Stimulated activated CD4-positive, alpha-beta T cell treated with anti-CD3 and anti-CD28 coated beads, TNF-alpha, amount 100 ng/mL, for 48 hours (primary cell): ENCODE measurements at regions not wholly inside any gene's neighbourhood (a gene's known extent, or its start where the extent isn't known, plus 50 kb on each side); places are given as distances from the start of the nearest gene placed in this dataset.

Experiments used
- DNase-seq, 3 donors: peaks; one replicate each; pipeline ENCODE4 v3.0.0-alpha.2; 2020; ENCODE audit warnings: low read depth in 3 of 3

DNA sequence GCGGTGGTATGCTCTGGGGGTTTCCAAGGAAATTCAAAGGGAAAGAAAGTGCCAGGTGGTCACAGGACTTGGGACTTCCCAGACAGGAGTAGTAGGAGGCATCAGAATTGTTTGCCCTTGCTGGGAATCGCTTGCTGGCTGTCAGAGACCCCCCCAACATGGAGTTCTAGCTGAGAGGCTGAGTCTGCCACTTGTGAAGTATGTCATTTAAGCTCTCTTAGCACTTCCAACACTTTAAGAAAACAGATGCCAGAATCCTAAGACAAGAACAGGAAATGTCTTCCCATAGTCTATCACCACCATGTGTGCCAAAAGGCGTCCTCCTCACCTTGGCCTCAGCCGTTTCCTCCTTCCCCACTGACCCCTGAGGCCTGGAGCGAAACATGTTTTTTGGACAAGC is 193.8 kb upstream of the IRX3 start:
- no peak for DNase-seq

DNA sequence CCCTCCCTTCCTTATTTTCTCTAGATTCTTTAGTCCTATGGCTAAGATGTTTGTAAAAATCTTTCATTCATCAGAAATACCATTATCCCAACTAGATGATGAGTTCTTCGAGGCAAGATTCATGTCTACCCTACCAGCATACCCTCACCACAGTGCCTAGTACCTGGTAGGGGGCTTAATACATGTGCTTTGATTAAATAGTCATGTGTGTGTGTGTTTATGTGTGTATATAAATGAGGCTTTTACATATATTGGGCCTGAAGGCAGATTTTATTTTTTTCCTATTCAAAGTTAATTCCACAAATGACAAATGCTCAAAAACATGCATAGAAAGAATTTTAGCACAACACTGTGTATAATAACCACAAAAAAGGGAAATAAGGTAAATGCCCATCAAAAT is 193.0 kb upstream of the IRX3 start:
- DNase-seq, result no peak

DNA sequence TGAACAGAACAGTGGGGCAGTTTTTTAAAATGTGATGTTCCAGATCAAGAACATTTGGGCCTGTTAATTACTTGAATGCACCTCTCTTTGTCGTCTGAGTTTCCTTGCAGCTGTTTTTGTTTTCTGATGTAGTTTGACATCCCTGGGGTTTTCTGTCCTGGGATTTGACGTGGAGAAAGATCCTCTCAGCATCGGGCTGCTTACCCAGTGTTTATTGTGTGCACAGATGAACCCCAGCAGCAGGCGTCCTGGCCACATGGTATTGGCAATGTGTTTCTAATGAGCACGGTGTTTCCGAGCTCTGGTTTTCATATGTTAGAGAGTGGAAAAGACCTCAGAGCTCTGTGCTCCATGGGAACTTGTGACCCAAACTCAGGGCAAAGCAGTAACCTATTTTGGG is 191.1 kb upstream of the IRX3 start:
- no peak for DNase-seq

DNA sequence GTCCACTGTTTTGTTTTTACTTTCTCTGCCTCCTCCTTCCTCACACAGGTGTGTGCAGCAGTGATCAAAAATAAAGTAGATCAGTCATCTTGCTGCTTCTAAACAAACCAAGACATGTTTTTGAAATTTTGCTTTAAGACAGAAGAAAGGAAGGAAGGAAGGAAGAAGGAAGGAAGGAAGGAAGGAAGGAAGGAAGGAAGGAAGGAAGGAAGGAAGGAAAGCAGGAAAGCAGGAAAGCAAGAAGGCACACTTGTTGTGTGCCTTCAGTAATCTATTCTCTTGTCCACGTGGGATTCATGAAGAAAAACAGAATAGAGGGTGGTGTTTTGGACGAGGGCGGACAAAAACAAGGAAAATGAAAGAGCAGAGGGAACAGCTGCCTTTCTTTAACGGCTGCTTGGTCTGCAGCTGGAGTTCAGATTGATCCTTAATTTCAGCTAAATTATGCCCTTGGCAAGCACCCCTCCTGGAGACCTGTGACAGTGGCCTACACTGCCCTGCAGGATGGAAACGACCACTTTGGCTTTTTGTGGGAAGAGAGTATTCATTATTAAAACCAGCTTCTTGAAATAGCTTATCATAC is 188.5 kb upstream of the IRX3 start:
- DNase-seq, result no peak

DNA sequence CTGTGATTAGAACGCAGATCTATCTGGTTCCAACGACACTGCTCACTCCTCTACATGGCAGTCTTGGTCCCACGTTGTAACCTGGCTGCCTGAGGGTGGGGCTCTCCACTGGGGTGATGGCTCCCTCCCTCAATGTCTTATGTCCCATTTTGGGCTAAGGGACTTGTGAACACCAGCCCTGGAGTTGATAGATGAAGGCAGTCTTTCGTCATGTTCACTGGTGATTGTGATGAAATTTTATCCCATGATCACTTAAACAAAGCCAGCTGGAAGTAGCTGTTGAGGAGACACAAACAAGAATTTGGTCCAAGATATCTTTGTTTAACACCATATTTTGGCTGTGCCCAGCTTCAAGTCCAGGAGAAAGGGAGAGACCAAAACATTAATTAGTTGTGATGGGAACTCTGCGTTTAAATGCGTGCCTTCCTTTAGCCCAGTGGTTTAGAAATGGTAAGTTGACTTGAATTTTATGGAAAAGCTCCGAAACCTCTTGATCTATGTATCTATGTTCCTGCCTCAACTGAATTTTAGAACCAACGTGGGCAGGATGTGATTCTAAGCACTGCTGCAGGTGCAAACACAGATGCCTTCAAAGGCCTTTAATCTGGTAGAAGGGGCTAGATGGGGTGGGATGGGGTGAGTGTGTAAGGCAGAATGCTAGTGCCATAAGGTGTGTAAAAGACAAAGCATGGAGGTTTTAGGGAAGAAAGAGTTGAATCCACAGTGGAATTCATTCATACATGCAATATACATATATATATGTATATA is 186.8 kb upstream of the IRX3 start:
- no peak for DNase-seq

DNA sequence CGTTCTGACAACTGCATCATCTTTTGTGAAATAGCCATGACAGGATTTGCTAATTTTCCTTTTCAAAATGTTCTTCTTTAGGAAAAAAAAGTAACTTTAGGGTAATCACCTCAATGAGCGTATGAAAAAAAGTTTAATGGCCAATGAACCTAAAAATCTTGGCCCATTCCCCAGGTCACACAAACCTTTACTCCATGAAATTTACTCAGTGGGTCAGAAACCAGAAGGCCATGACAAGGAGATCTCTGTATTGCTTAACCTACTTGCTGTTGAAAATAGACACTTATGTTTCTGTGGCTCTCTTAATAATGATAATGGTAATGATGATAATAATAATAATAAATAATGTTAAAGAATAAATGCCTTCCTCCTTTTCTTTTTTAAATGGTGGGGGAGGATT is 180.8 kb upstream of the IRX3 start:
- no peak for DNase-seq

DNA sequence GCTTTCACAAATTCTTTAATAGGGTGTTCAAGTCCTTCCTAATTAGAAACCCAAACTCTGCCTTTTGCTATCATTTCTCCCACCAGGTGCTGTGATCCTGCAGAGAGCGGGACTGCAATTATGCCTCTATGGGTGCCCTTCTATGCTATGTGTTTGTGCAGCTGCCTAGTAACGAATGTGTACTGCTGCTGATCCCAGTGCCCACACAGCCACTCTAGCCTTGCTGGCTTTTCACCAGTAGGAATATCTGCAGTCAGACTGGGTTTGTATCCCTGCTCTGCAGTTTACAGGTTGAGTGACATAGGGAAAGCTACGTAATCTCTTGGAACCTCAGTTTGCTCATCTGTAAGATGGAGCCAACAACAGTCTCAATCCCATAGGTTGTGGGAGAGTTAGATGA is 179.6 kb upstream of the IRX3 start:
- DNase-seq, result no peak

DNA sequence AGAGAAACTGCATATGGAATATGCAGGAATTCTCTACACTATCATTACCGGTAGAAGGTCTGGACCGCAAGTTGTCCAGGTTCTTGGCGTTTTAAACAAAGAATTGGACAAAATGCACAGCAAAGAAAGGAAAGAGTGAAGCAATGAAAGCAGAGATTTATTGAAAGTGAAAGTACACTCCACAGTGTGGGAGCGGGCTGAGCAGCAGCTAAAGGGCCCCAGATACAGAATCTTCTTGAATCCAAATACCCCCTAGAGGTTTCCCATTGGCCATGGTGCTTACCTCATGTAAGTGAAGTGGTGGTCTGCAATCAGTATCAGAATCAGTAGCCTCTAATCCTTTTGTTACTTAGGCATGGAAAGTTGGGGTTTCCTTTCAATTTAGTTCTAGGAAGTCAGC is 178.5 kb upstream of the IRX3 start:
- no peak for DNase-seq

DNA sequence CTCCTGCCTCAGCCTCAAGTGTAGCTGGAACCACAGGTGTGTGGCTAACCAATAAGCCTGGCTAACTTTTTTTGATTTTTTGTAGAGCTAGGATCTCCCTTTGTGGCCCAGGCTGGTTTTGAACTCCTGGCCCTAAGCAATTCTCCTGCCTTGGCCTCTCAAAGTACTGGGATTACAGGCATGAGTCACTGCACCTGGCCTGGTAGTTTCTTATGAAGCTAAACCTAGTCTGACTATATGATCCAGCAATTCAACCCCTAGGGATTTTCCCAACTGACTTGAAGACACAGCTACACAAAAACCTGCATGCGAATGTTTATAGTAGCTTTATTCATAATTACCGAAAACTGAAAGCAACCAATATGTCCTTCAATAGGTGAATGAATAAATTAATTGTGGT is 176.2 kb upstream of the IRX3 start:
- DNase-seq, result no peak

DNA sequence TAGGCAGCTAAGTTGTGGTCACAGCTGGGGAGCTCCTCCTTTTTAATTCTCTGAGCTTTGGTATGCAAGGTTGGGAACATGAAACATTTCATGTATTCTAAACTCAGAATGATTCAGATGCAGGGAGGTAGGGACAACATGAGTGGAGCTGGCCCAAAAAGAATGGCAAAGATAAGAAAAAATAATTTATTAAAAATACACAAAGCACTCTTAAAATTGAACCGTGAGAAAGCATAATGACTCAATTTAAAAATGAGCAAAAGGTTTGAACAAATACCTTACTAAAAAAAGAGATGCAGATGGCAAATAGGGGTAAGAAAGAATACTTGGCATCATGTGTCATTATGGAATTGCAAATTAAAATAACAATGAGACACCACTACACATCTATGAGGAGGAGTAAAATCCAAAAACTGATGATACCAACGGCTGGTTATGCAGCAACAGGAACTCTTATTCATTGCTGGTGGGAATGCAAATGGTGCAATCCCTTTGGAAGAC is 175.6 kb upstream of the IRX3 start:
- DNase-seq, result no peak

DNA sequence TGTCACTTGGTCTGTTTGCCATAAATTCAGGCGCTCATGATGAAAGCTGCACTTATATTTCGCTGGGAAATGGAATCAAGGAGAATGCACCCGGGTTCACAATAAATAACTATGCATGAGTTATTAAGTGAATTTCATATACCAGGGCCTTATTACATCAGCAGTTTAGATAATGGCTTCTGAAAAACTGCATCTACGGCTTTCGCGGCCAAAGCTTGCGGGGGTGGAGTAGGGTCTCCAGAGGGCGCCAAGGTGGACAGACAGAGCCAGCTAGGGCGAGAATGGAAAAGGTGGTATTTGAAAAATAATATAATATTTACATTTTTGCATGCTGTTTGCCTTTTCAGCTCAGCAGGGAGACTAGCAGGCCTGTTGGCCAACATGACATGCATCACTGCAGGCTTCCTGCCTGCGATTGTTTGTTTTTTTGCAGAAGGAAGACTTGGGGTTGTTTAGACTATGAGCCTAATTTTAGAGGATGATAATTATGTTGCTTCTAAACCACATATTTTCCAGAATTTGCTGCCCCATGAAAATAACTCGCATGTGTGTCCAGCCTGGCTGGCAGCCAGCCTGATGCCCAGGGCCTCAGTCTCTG is 173.8 kb upstream of the IRX3 start:
- no peak for DNase-seq

DNA sequence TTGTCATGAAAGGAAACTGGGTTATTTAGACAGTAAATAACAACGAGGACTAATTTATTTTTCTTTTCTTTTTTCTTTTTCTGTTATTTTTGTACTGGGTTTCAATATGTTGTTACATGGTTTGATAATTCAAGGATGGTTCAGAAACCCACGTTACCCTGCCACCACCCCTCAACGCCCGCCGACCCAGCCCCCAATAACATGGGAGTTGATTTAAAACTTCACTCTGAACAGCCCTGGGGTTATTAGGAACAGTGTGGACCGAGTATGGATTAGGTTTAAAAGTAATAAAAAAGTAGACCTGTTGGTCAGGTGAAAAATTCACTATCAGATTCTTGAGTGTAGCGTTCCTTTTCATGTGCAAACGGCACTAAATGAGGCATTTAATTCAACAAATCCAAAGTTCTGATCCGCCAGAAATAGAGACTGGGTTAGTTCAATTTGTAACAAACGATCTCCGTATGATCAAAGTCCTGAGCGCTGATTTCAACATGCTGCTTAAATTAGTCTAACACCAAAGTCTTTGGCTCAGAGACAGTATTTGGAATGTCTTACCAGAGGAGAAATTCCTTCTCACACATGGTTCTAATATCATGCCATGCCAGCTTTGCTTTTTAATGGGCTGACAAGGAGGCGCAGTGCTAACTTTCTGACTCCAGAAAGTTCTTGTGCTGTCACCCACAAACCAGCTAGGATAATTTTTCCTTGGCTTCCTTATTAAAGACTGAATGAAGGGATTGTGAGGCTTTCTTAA is 173.1 kb upstream of the IRX3 start:
- no peak for DNase-seq

DNA sequence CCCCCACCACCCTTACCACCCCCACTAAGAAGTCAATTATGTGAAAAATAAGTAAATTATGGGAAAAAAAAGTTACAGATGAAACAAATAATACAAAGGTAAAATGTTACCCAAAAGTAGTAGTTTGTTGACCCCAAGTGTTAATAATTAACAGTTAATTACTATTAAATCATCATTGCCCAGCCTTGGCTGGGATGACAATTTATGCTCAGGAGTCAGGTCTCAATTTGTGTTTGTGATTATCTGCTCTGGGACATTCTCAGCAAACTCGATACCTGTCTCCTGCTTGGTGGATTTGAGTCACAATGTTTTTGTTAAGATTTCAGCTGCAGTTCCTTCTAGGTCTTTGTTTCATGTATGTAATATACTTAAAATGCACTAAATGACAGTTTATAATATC is 172.3 kb upstream of the IRX3 start:
- no peak for DNase-seq

DNA sequence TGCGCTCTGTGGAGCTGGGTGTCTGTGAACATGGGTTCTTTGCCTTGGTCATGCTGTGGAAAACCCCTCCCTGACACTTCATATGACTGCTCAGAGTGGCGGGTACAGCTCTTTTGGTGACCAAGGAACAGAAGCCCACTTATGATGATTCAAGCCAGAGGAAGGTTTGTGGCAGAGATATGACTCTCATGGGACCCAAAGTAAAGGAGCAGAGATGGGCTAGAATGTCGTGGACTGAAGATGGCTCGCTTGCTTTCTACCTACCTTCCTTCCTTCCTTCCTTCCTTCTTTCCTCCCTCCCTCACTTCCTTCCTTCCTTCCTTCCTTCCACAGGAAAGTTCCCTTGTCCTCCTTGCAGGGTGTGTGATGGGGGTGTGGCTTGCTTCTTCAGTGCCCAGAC is 169.7 kb upstream of the IRX3 start:
- no peak for DNase-seq

DNA sequence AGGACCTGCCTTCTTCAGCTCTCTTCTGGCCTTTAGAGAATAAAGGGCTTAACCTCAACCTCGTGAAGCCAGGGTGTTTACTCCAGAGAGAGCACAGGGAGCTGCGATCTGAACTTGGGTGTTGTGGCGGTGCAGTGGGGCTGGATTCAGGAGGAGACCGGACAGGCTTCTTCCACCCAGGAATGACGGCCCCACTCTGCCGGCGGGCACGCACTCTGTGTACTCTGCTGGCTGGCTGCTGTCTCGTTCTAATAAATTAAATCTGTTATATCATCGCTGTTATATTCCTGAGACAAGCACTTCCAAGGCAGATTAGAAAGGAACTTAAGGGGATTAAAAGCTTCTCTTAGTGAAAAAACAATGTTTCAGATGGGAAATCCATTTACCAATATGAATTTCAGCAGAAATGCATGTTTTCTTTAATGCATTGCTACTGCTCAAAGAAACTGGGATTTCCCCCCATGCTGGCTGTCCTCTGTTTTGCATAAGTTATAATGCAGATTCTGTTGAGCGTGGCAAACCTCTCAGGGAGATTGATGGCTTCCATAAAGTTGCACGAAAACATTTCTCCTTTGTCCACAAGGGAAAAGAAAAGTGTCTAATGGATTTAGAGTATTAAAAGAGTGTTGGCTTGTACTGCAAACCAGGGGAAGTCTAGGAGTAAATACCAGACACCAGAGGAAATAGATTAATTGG is 168.6 kb upstream of the IRX3 start:
- no peak for DNase-seq

DNA sequence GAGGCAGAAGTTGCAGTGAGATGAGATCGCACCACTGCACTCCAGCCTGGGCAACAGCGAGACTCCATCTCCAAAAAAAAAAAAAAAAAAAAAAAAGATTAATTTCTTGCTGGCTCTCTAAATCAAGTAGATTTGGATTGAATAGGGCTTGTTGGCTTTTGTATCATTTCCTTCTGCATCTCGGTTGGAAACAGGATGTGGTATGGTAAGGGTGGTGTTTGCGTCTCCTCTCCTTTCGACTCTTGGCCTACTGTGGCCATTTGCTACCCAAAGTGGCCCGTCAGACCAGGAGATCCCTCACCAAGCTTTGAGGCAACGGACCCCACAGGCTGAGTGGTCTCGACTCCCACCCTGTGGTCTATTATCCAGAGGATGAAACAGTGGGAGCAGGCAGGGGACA is 168.0 kb upstream of the IRX3 start:
- no peak for DNase-seq

DNA sequence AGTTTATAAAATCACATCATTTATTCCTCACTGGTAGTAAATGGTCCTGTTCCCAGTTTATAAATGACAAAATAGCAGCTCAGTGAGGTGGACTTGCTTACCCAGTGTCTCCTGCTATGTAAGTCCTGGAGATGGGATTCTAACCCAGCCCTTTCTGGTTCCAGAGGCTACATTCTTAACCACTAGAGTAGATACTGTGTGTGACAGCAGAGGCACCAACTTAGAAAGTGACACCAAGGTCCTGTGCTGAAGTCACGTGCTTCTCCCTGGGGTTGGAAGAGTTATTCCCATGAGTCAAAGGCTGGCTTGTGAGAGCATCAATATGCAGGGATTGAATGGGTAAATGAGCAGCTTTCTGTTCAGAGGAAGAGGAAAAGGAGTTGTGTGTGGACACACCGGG is 167.3 kb upstream of the IRX3 start:
- DNase-seq, result no peak

DNA sequence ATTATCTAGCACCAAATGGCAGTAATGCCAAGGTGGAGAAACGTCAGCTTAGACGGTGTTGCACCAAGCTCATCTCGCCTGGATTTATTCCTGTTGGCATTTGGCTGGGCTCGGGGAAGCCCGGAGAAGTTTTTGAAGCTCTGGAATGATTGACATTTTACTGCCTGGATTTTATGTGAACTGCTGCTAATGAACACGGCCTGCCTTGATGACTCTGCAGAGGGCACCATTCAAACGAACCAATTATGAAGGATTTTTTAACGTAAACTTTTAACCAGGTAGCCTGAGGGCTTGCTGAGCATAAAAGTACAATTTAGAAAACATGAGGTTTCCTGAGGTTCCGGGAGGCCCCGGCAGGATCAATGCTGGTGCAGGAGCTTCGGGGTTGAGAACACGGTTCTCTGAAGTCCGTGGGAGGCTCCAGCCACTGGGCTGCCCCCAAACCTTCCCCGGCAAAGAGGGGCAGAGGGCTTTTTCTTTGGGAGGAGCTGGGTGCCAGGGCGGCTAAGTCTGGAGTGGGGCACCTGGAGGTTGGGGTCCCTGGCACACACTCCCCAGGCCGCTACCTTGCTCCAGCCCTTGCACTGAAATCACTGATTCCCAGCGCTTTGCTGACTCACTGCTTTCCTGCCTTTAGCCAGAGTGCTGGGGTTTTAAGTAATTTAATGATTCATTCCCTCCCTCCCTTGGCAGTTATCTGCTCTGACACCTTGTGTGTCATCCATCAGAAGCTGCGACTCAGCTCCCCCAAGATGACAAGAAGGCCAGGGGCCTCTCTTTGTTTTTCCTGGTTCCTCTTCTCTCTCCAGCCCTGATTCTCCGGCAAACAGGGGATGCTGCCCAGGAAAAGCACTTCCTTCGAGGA is 161.2 kb upstream of the IRX3 start:
- no peak for DNase-seq

DNA sequence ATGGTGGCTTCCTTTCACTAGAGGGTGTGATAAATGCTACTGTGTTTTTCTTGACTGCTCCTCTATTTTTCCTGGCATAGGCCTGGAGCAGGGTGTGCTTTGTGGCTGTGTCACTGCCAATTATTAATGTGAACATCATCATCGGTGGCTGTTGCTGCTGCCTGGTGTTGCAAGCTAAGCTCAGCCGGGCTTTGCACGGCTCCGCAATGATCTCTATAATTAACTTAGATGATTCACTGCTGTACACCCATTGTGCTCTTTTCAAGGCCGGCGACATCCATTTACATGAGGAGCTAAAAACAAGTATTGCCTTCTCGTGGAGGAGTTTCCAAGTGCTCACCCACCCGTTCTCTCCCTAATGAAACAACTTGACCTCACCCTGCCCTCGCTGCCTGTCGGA is 160.1 kb upstream of the IRX3 start:
- DNase-seq, result no peak

DNA sequence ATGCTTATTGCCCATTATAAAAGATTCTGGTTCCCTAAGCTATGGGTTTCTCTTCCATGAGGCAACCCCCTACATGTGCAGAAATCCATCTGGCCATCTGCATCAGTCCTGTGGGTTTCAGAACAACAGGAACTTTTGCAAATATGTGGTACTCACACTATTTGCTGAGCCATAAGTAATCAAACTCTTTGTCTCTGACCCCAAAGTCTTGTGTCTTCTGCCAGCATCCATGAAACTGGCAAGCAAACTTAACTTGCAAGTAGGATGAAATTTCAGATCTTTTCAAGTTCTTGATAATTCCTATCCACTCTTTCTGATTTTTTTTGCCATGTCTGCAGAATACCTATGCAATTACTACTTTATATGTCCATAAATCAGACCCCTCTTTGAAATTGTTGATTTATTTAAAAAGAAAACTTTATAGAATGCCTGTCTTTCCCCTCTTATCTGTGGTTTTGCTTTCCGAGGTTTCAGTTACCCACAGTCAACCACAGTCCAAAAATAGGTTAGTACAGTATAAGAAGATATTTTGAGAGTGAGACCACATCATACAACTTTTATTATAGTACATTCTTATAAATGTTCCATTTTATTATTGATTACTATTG is 158.4 kb upstream of the IRX3 start:
- DNase-seq, result no peak

DNA sequence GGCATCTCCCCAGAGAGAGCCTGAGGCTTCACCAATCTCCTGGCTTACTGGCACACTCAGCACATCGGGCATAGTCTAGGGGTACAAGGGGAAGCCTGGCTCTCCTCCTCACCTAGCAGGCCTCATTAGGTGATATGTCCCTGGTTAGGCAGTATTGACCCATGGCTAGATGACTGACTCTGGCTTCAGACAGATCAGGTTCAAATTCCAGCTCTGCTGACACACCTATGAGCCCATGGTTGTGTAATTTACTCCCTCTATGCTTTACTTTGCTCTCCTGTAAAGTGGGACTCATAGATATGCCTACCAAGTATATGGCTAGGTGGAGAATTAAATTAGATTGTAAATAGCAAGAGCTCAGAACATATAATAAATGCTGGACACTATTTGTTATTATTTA is 157.3 kb upstream of the IRX3 start:
- DNase-seq, result no peak
